Cardiac muscle cell (in vitro differentiated cells and primary cell): ENCODE measurements at regions not wholly inside any gene's neighbourhood (a gene's known extent, or its start where the extent isn't known, plus 50 kb on each side); places are given as distances from the start of the nearest gene placed in this dataset.
"Not testable (repeated sequence)": the region's sequence is repeated elsewhere in the genome, so short reads cannot be mapped to it uniquely, and the experiment has no call there.

ENCODE experiments used
- DNase-seq, 2 donors: peaks; one replicate each; pipeline versions ENCODE4 v3.0.0 to v3.0.0-alpha.2; 2010 to 2017; ENCODE audit warnings: low read depth in 1 of 2, low spot score in 1 of 2
- H3K27ac ChIP-seq: fragments of 200-600 bp; sonication (generic); 2 replicates; pipeline ENCODE4 v1.5.1; 2016
- H3K27me3 ChIP-seq: fragments of 200-600 bp; sonication (generic); 2 replicates; pipeline ENCODE4 v1.6.0; 2016; ENCODE audit warnings: control low read depth
- H3K36me3 ChIP-seq: fragments of 200-600 bp; sonication (generic); 2 replicates; pipeline ENCODE4 v1.5.1; 2016; ENCODE audit warnings: control low read depth
- H3K4me1 ChIP-seq: fragments of 200-600 bp; sonication (generic); 2 replicates; pipeline ENCODE4 v1.8.1; 2017; ENCODE audit warnings: low read depth, mild to moderate bottlenecking, mixed run types
- H3K4me3 ChIP-seq: fragments of 200-600 bp; sonication (generic); 2 replicates; pipeline ENCODE4 v1.5.1; 2016; ENCODE audit warnings: mild to moderate bottlenecking
- H3K9me3 ChIP-seq: fragments of 200-600 bp; sonication (generic); 2 replicates; pipeline ENCODE4 v1.5.1; 2017; ENCODE audit warnings: low read depth, mild to moderate bottlenecking, control low read depth
- CTCF ChIP-seq: IDR thresholded peaks from 2 replicates; pipeline ENCODE4 v1.5.1; 2012; ENCODE audit warnings: low read depth, mild to moderate bottlenecking, low read length

- H3K9me3 ChIP-seq, result no peaks in the 10 kb centered on the region
- TF ChIP-seq CTCF, result no peak
- no peaks in the 10 kb centered on the region for H3K4me1 ChIP-seq
- no peak overlapping the region for H3K4me3 ChIP-seq
- no peaks in the 10 kb centered on the region for H3K36me3 ChIP-seq
- no peak overlapping the region for H3K27ac ChIP-seq
- H3K27me3 ChIP-seq, result no peaks in the 10 kb centered on the region
- no peak for DNase-seq
These were observed 159.7 kb upstream of the TSC22D1 start for GRCh38 chr13:44735806-44736205.

- no peak for TF ChIP-seq CTCF
- Histone ChIP-seq H3K4me1 (no peaks in the 10 kb centered on the region), H3K27me3 (no peaks in the 10 kb centered on the region), H3K36me3 (no peaks in the 10 kb centered on the region), H3K9me3 (no peaks in the 10 kb centered on the region), H3K27ac (no peak overlapping the region), H3K4me3 (no peak overlapping the region)
- peak in 1 of 2 donors; percentile 71 for DNase-seq
These were observed 158.1 kb upstream of the TSC22D1 start for GRCh38 chr13:44734201-44734707.

DNA sequence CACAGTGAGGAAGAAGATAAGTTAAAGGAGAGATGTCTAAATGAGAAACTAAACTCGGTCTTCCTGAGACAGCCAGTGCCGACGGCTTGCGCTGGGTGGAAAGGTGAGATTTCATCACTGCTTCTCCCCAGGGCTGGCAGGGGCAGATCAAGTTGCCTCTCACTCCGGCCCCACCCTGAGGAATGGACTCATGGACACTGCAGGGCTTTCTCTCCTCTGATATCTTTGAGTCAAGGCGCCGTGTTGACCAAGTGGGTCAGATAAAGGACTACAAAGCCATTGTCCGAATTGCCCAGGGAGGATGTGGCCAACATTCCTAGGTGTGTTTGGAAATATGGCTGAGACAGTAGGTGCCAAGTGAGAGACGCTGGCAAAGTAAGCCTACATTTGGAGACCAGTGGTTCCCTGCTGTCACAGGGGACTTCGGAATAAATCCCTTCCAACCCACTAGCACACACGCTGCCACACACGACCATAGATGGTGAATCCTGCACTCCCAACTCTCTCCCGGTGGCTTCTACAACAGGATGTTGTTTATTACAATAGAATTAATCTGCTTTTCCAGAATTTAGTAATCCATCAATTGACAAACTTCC lies 156.5 kb upstream of the TSC22D1 start:
- peak; percentile 52 to 62 for DNase-seq

DNA sequence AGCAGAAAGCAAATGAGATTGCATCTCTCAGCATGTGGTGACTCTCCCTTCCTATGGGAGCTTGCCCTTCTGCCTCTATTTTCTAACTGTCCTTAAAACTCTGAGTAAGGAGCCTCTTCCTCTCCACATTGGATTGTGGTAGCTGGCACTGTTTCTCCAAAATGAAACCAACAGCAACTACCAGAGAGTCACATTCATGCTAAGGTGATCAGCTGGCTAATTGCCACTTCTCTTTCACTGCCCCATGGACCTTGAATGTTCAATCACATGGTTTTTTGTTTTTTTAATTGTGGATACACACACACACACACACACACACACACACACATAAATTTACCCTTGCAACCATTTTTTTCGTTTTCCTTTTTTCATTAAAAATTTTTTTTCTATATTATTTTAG lies 154.7 kb upstream of the TSC22D1 start:
- no peak overlapping the region for H3K4me3 ChIP-seq
- no peaks in the 10 kb centered on the region for H3K9me3 ChIP-seq
- H3K36me3 ChIP-seq, result no peaks in the 10 kb centered on the region
- TF ChIP-seq CTCF, result no peak
- no peaks in the 10 kb centered on the region for H3K27me3 ChIP-seq
- no peak overlapping the region for H3K27ac ChIP-seq
- no peaks in the 10 kb centered on the region for H3K4me1 ChIP-seq
- DNase-seq, result no peak

More for the DNA sequence above, 156.5 kb upstream of the TSC22D1 start:
- H3K4me1 ChIP-seq, result no peaks in the 10 kb centered on the region
- no peak overlapping the region for H3K4me3 ChIP-seq
- H3K27ac ChIP-seq, result no peak overlapping the region
- H3K36me3 ChIP-seq, result no peaks in the 10 kb centered on the region
- H3K9me3 ChIP-seq, result no peaks in the 10 kb centered on the region
- no peaks in the 10 kb centered on the region for H3K27me3 ChIP-seq
- no peak for TF ChIP-seq CTCF

- DNase-seq, result no peak
- H3K27ac ChIP-seq, result no peak overlapping the region
- H3K36me3 ChIP-seq, result no peaks in the 10 kb centered on the region
- H3K4me3 ChIP-seq, result no peak overlapping the region
- no peaks in the 10 kb centered on the region for H3K4me1 ChIP-seq
- H3K9me3 ChIP-seq, result no peaks in the 10 kb centered on the region
- no peaks in the 10 kb centered on the region for H3K27me3 ChIP-seq
- TF ChIP-seq CTCF, result no peak
These were observed 154.0 kb upstream of the TSC22D1 start for GRCh38 chr13:44730099-44730498.

DNA sequence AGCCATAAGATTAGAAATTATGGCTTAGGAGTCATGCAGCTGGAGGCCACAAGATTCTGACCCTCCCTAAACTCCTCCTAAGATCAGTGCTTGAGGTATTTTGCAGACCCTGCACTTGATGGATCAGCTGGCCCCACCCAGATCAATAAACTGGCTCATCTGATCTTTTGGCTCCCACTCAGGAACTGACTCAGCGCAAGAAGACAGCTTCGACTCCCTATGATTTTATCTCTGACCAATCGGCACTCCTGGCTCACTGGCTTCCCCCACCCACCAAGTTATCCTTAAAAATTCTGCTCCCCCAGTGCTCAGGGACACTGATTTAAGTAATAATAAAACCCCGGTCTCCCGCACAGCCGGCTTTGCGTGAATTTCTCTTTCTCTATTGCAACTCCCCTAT lies 151.5 kb upstream of the TSC22D1 start:
- H3K9me3 ChIP-seq, H3K27me3 ChIP-seq, H3K27ac ChIP-seq, H3K4me3 ChIP-seq, H3K36me3 ChIP-seq, DNase-seq, H3K4me1 ChIP-seq: not testable (repeated sequence)
